Smooth muscle cell (in vitro differentiated cells): ENCODE measurements at regions not wholly inside any gene's neighbourhood (a gene's known extent, or its start where the extent isn't known, plus 50 kb on each side); places are given as distances from the start of the nearest gene placed in this dataset.

Source experiments
- DNase-seq: peaks from one replicate; lab custom pipeline; 2025; ENCODE audit not compliant: unreplicated experiment; lab: John Stamatoyannopoulos, UW
- H2AFZ ChIP-seq: fragments of 200-600 bp; sonication (generic); 2 replicates; pipeline ENCODE4 v1.6.0; 2016; ENCODE audit warnings: antibody characterized with exemption, low read depth, mild to moderate bottlenecking
- H3F3A ChIP-seq: fragments of 200-600 bp; sonication (generic); 2 replicates; pipeline ENCODE4 v1.6.0; 2017; ENCODE audit warnings: antibody characterized with exemption, low read depth
- H3K27ac ChIP-seq: fragments of 200-600 bp; sonication (generic); 2 replicates; pipeline ENCODE4 v1.5.1; 2016; ENCODE audit warnings: low read depth, mild to moderate bottlenecking
- H3K27me3 ChIP-seq: fragments of 200-600 bp; sonication (generic); 2 replicates; pipeline ENCODE4 v1.6.1; 2016; ENCODE audit warnings: low read depth, mild to moderate bottlenecking
- H3K36me3 ChIP-seq: fragments of 200-600 bp; sonication (generic); 2 replicates; pipeline ENCODE4 v1.5.1; 2016; ENCODE audit warnings: low read depth
- H3K4me1 ChIP-seq: fragments of 200-600 bp; sonication (generic); 2 replicates; pipeline ENCODE4 v1.5.1; 2016; ENCODE audit warnings: low read depth
- H3K4me2 ChIP-seq: fragments of 200-600 bp; sonication (generic); 2 replicates; pipeline ENCODE4 v1.6.0; 2016; ENCODE audit warnings: mild to moderate bottlenecking
- H3K4me3 ChIP-seq: fragments of 200-600 bp; sonication (generic); 2 replicates; pipeline ENCODE4 v1.5.1; 2016; ENCODE audit warnings: mild to moderate bottlenecking
- H3K79me2 ChIP-seq: fragments of 200-600 bp; sonication (generic); 2 replicates; pipeline ENCODE4 v1.6.0; 2016; ENCODE audit warnings: low read depth, mild to moderate bottlenecking
- H3K9ac ChIP-seq: fragments of 200-600 bp; sonication (generic); 2 replicates; pipeline ENCODE4 v1.6.0; 2016; ENCODE audit warnings: low read depth
- H3K9me3 ChIP-seq: fragments of 200-600 bp; sonication (generic); replicated peaks from 2 replicates; pipeline ENCODE4 v1.5.1; 2016; ENCODE audit warnings: low read depth
- H4K20me1 ChIP-seq: fragments of 200-600 bp; sonication (generic); 2 replicates; pipeline ENCODE4 v1.6.0; 2016; ENCODE audit warnings: low read depth
- CTCF ChIP-seq: fragments of 200-600 bp; sonication (generic); IDR thresholded peaks from 2 replicates; pipeline ENCODE4 v1.5.1; 2017; ENCODE audit warnings: borderline replicate concordance, mild to moderate bottlenecking, antibody characterized with exemption; ENCODE audit not compliant: insufficient read depth, poor library complexity, severe bottlenecking
- WGBS: methylation state at CpG from one replicate; pipeline ENCODE4 v1.1.7; 2016; ENCODE audit warnings: low lambda C conversion rate; 5-methylcytosine and 5-hydroxymethylcytosine counted together

- Histone ChIP-seq H3K4me2 (no peak overlapping the region), H3K4me1 (no peaks in the 10 kb centered on the region), H3K27ac (no peak overlapping the region), H3K36me3 (no peaks in the 10 kb centered on the region), H2AFZ (no peak overlapping the region), H3K9ac (no peak overlapping the region), H3K79me2 (no peaks in the 10 kb centered on the region), H4K20me1 (no peaks in the 10 kb centered on the region), H3K9me3 (no peaks in the 10 kb centered on the region), H3K27me3 (no peaks in the 10 kb centered on the region), H3K4me3 (no peak overlapping the region), H3F3A (no peaks in the 10 kb centered on the region)
- TF ChIP-seq CTCF, result no peak
- WGBS, result 82% methylated on average over 3 of the region's 3 CpGs
- no peak for DNase-seq
Observed at GRCh38 chr6:85944776-85945175, 302.1 kb upstream of the SYNCRIP start.

GRCh38 chr6:85942844-85943243 lies 300.2 kb upstream of the SYNCRIP start:
- no peaks in the 10 kb centered on the region for H3K27me3 ChIP-seq
- H3F3A ChIP-seq, result no peaks in the 10 kb centered on the region
- no peaks in the 10 kb centered on the region for H4K20me1 ChIP-seq
- H3K36me3 ChIP-seq, result no peaks in the 10 kb centered on the region
- H3K27ac ChIP-seq, result no peak overlapping the region
- H3K9me3 ChIP-seq, result no peaks in the 10 kb centered on the region
- H3K4me1 ChIP-seq, result no peaks in the 10 kb centered on the region
- 49% methylated on average over 2 of the region's 2 CpGs for WGBS
- H3K4me2 ChIP-seq, result no peak overlapping the region
- TF ChIP-seq CTCF, result no peak
- H3K4me3 ChIP-seq, result no peak overlapping the region
- H2AFZ ChIP-seq, result no peak overlapping the region
- no peak for DNase-seq
- no peaks in the 10 kb centered on the region for H3K79me2 ChIP-seq
- H3K9ac ChIP-seq, result no peak overlapping the region

GRCh38 chr6:85936916-85937315 lies 294.2 kb upstream of the SYNCRIP start:
- H3K27ac ChIP-seq, result no peak overlapping the region
- TF ChIP-seq CTCF, result no peak
- no peak for DNase-seq
- no peaks in the 10 kb centered on the region for H3K36me3 ChIP-seq
- H3K4me2 ChIP-seq, result no peak overlapping the region
- H3F3A ChIP-seq, result no peaks in the 10 kb centered on the region
- no peaks in the 10 kb centered on the region for H3K9me3 ChIP-seq
- no peaks in the 10 kb centered on the region for H3K79me2 ChIP-seq
- H3K4me3 ChIP-seq, result no peak overlapping the region
- H3K4me1 ChIP-seq, result no peaks in the 10 kb centered on the region
- H2AFZ ChIP-seq, result no peak overlapping the region
- no peaks in the 10 kb centered on the region for H4K20me1 ChIP-seq
- no peak overlapping the region for H3K9ac ChIP-seq
- no peaks in the 10 kb centered on the region for H3K27me3 ChIP-seq
- WGBS, result 94% methylated on average over 1 of the region's 1 CpG

GRCh38 chr6:85923013-85923430 lies 280.3 kb upstream of the SYNCRIP start:
- Histone ChIP-seq H3K27me3 (no peaks in the 10 kb centered on the region), H3K4me1 (no peaks in the 10 kb centered on the region), H4K20me1 (no peaks in the 10 kb centered on the region), H2AFZ (no peak overlapping the region), H3K9ac (no peak overlapping the region), H3K79me2 (no peaks in the 10 kb centered on the region), H3K36me3 (no peaks in the 10 kb centered on the region), H3K4me3 (no peak overlapping the region), H3K27ac (no peak overlapping the region), H3K4me2 (no peak overlapping the region), H3K9me3 (no peaks in the 10 kb centered on the region), H3F3A (no peaks in the 10 kb centered on the region)
- peak; percentile 77 for TF ChIP-seq CTCF
- no peak for DNase-seq
- WGBS, result 0% methylated on average over 2 of the region's 2 CpGs
